IgD-negative memory B cell (primary cell): ENCODE measurements at regions not wholly inside any gene's neighbourhood (a gene's known extent, or its start where the extent isn't known, plus 50 kb on each side); places are given as distances from the start of the nearest gene placed in this dataset.
A peak's percentile ranks its signal among the peaks of the same experiment; 100 is the strongest.

ENCODE experiments used
- H3K27ac Mint-ChIP-seq, 3 donors: one replicate each; pipeline ENCODE4 v1.8.0; 2020 to 2022; ENCODE audit warnings: mild to moderate bottlenecking in 3 of 3, mixed read lengths in 3 of 3, moderate library complexity in 1 of 3
- H3K27me3 Mint-ChIP-seq: one replicate; pipeline ENCODE4 v1.8.0; 2021; ENCODE audit warnings: mixed read lengths
- H3K36me3 Mint-ChIP-seq: one replicate; pipeline ENCODE4 v1.8.0; 2020; ENCODE audit warnings: mild to moderate bottlenecking, mixed read lengths
- H3K4me1 Mint-ChIP-seq, 3 donors: one replicate each; pipeline ENCODE4 v1.8.0; 2020 to 2022; ENCODE audit warnings: mixed read lengths in 3 of 3, mild to moderate bottlenecking in 1 of 3
- H3K4me3 Mint-ChIP-seq, 4 donors: one replicate each; pipeline ENCODE4 v1.8.0; 2020 to 2022; ENCODE audit warnings: mild to moderate bottlenecking in 4 of 4, mixed read lengths in 4 of 4, moderate library complexity in 3 of 4
- H3K9me3 Mint-ChIP-seq, 3 donors: one replicate each; pipeline ENCODE4 v1.8.0; 2020 to 2021; ENCODE audit warnings: mixed read lengths in 3 of 3, mild to moderate bottlenecking in 1 of 3

DNA sequence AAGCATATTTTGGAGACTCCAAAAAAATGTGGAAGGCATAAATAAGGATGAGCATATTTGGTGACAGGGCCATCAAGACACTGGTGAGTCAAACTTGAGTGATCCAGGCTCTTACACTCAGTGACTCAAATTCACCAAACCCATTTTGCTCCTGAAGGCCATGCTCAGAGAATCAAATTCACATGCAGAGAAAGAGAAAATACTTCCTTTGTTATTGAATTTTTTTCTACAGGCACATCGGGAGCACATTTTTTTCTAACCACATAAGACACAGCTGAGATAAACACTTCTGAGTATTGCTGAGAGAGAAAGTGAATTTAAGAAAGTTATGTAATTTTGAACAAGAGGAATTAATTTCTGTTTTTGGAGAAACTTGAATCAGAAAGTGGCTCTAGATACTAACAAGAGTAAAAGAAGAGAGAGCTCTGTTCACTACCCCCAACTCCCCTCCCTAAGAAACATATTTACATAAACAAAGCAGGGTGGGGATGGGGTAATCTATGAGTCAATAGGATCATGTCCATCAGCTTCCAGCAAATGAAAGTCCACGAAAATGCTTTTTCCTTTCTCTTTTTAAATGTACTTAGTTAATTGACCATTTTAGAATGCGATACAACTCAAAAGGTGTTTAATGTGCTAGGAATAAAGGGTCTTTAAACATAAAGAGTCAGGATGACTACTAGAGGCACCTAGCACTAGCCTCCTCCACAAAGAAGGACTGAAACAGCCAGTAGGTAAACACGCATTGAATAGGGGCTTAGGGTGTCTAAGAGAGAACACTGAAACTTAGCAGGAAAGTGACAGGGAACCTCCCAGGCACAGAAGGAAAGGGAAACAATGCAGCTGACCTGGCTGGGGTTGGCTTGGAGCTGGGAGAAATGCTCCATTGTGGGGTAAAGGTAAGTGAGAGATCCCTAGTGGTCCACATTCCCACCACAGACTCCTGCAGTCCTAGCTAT is 152.3 kb downstream of the KCNE4 start:
- peaks cover 2% of the 10 kb centered on the region for H3K36me3 Mint-ChIP-seq
- no peaks in the 10 kb centered on the region for H3K27me3 Mint-ChIP-seq
- no peak overlapping the region for H3K4me3 Mint-ChIP-seq
- H3K4me1 Mint-ChIP-seq: no peaks in the 10 kb centered on the region
- no peak overlapping the region for H3K27ac Mint-ChIP-seq
- peaks cover 0 to 4% (median 2%) of the 10 kb centered on the region in 3 donors for H3K9me3 Mint-ChIP-seq

DNA sequence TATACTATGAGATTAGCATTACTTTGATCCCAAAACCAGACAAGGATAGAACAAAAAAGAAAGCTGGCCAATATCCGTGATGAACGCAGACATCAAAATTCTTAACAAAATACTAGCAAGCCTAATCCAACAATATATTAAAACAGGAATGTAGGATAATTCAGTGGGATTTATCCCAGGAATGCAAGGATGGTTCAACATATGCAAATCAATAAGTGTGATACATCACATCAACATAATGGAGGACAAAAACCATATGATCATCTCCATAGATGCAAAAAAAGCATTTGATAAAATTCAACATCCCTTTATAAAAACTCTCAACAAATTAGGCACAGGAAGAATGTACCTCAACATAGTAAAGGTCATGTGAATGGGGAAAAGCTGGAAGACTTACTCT is 158.5 kb downstream of the KCNE4 start:
- Mint-ChIP-seq H3K4me1 (no peaks in the 10 kb centered on the region), H3K36me3 (peaks cover 2% of the 10 kb centered on the region), H3K4me3 (no peak overlapping the region), H3K27me3 (peaks cover 2% of the 10 kb centered on the region), H3K27ac (no peak overlapping the region), H3K9me3 (peaks cover 2 to 12% (median 5%) of the 10 kb centered on the region in 3 donors)

DNA sequence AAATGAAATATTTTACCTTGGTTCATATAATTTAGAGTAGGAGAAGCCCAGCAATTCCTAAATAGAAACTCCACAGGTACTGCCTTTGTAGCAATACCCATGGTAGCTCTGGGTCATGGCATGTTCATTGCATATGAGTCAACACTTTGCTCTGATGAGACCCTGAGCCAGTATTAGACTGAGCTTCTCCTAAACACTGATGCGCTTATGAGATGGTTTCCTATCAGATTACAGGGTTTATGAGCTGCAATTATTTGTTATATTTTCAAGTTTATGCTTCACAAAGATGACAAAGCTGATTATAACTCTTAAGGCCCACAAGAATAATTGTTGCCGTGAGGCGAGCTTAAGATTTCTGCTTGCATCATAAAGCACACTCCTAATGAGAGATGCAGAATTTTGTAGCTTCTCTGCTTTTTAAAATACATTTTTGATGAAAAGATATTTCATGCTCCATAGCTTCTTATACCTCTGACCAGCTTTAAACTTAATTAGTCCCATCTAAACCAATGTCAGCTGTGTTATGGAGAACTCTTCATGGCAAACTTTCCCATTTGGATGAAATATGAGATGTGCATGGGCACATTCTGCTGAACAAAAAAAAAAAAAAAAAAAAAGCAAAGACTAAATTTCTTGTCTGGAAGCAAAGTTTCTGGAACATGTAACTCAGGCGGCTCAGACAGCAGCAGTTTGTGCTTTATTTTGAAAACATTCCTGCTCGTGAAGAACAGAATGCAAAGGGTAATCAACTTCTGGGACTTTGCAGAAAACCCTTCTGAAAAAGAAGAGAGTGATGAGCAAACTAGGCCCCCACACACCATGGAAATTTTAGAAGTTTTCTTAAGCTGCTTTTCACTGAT is 162.6 kb downstream of the KCNE4 start:
- Mint-ChIP-seq H3K27me3 (peaks cover 2% of the 10 kb centered on the region), H3K4me1 (no peaks in the 10 kb centered on the region), H3K27ac (no peak overlapping the region), H3K36me3 (peaks cover 2% of the 10 kb centered on the region), H3K4me3 (no peak overlapping the region), H3K9me3 (peaks cover 2 to 8% (median 3%) of the 10 kb centered on the region in 3 donors)

DNA sequence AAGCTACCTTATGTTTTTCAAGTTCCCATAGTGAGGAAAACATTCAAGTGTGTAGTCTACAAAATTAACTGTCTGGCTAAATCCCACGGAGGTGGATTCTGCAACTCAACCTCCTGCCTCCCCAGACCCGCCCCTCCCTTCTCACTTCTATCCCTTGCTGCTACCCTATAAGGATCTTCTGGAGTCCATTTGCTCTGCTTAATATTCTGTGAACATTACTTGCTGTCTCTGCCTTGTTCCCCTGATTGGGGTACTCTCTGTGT is 163.2 kb downstream of the KCNE4 start:
- Mint-ChIP-seq H3K4me1 (no peaks in the 10 kb centered on the region), H3K4me3 (no peak overlapping the region), H3K27ac (no peak overlapping the region), H3K36me3 (peaks cover 2% of the 10 kb centered on the region), H3K9me3 (peaks cover 0 to 6% (median 3%) of the 10 kb centered on the region in 3 donors), H3K27me3 (no peaks in the 10 kb centered on the region)

DNA sequence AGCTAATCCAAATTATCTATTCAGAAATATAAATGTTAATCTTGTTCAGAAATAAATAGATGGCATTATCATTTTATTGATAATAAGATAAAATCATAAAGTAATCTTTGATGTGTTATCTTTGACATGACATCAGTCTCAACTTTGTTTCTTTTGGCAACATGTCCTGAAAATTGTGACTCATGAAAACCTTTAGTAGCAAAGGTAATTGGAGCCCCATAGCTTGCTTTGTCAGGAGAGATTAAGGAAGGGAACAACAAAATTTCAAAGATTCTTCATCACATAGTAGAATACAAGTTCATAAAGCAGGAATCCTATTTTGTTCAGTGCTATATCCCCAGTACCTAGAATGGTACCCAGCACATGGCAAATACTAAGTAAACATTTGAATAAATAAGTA is 165.4 kb downstream of the KCNE4 start:
- Mint-ChIP-seq H3K36me3 (no peaks in the 10 kb centered on the region), H3K9me3 (peaks cover 0 to 2% (median 0%) of the 10 kb centered on the region in 3 donors), H3K4me3 (no peak overlapping the region), H3K27me3 (no peaks in the 10 kb centered on the region), H3K27ac (no peak overlapping the region), H3K4me1 (no peaks in the 10 kb centered on the region)

DNA sequence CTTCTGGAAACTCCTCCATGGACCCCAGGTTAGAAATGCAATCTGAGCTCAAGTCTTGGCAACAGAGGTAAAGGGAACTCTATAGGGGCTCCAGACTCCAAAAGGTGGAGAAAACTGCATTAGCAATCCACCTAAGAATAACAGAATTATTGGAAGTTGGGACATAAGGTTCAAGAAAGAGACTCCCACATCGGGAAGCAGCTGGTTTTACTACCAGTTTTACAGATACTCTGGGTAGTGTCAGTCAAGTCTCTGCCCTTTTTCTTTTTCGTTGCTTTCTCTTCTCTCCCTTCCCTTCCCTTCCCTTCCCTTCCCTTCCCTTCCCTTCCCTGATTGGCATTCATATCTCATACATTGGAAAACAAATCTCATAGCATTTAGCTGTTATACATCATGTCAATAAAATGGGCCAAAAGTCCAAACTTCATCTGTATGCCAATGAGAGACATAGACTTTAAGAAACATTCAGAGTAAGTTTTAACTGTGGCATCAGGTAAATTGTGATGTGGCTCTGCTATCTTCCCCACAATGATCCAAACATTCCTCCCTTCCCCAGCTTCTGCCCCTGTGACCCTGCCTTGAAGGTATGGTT is 166.7 kb downstream of the KCNE4 start:
- no peak overlapping the region for H3K4me3 Mint-ChIP-seq
- peak overlapping the region in 1 of 3 donors; percentile 47 for H3K27ac Mint-ChIP-seq

DNA sequence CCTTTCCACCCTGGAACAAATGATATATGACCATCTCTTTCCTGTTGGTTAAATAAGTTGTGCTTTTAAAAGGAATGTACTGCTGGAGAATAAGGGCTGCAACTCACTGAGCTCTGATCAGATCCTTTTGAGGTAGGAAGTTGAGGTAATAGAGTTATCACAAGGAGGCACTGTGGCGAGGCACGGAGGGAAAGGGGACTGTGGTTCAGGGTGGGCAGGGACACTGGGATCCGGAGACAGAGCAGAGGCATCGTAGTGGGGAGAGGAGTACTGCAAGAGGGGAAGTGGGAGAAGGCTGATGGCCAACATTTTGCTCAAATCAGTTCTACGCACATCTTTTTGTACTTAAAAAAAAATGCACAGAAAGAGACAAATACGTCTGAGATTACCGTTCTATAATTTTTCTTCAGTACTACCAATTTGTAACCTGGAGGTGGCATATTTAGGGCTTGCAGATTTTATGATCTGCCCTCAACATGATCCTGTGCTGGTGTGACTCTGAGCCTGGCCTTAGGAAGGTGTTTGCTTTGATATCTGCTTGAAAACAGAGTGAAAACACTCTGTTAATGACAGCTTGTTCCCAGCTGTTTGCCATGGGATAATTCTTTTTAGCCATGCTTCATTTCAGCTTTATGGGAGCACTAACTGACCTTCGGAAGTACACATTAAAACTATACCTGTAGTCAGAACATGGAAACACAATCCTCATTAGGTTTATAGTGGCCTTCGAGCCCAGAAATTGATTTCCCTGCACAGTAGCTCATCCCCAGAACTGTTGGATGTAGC is 168.1 kb downstream of the KCNE4 start:
- Mint-ChIP-seq H3K36me3 (no peaks in the 10 kb centered on the region), H3K27me3 (no peaks in the 10 kb centered on the region), H3K27ac (no peak overlapping the region)

More for the DNA sequence above, 166.7 kb downstream of the KCNE4 start:
- H3K27me3 Mint-ChIP-seq: no peaks in the 10 kb centered on the region
- no peaks in the 10 kb centered on the region for H3K4me1 Mint-ChIP-seq
- peaks cover 0 to 2% (median 0%) of the 10 kb centered on the region in 3 donors for H3K9me3 Mint-ChIP-seq
- H3K36me3 Mint-ChIP-seq: no peaks in the 10 kb centered on the region

DNA sequence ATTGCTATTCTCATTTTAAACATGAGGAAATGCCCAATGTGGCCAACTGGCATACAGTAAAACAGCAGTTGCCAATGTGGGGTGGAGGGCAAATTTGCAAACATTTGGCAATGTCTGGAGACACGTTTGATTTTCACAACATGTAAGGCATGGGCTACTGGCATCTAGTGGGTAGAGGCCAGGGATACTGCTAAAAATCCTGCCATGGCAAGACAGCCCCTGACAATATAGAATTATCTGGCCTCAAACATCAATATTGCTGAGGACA is 168.6 kb downstream of the KCNE4 start:
- no peaks in the 10 kb centered on the region for H3K27me3 Mint-ChIP-seq
- no peaks in the 10 kb centered on the region for H3K4me1 Mint-ChIP-seq
- H3K9me3 Mint-ChIP-seq: no peaks in the 10 kb centered on the region
- no peaks in the 10 kb centered on the region for H3K36me3 Mint-ChIP-seq
- no peak overlapping the region for H3K27ac Mint-ChIP-seq
- no peak overlapping the region for H3K4me3 Mint-ChIP-seq

More for the DNA sequence above, 168.1 kb downstream of the KCNE4 start:
- H3K4me3 Mint-ChIP-seq: no peak overlapping the region
- peaks cover 0 to 2% (median 0%) of the 10 kb centered on the region in 3 donors for H3K9me3 Mint-ChIP-seq
- H3K4me1 Mint-ChIP-seq: no peaks in the 10 kb centered on the region

DNA sequence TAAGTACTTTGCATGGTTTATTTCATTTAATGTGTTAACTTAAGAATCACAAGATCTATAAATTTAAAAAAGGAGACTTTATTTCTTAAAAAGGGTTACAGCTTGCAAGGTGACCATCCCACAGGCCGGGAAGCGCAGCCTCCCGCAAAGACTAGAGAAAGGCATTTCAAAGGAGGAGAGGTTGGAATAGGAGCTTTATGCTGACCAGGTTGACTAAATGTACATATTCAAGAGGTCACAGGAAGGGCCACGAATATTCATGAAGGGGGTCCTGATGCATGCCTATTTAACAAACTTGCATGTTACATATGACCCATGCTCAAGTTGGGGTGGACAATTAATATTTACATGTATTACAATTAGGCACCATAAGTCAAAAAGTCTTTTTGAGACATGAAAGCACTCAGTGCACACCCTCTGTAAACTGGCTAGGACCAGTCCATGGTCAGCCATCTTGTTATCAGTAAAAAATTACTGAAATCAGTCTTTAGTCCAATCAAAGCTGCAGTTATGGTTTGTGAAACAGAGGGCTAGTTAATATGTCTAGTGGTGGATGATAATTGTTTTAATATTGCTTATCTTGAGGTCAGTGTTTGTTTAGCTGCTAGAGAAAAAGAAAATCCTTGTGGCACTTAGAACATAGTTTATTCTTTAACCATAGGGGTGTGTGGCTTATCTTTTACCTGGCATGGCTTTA is 169.3 kb downstream of the KCNE4 start:
- Mint-ChIP-seq H3K4me1 (no peaks in the 10 kb centered on the region), H3K36me3 (no peaks in the 10 kb centered on the region), H3K9me3 (no peaks in the 10 kb centered on the region), H3K27ac (no peak overlapping the region), H3K4me3 (no peak overlapping the region), H3K27me3 (no peaks in the 10 kb centered on the region)

DNA sequence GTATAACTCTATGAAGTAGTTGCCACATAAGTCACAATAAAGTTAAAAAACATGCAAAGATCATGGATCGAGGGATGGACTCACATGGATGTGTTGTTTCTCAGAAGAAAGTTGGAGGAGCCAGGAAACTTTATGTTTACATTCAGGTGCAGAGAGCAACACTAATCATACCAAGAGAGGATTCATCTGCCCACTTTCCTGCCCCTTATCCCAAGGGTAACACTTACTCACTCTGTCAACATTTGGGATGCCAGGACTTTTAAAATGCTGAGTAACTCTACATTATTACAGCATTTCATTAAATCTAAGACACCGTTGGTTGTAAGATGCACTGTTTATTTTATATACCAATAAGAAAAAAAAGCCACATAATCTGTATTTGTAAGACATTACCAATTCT is 170.4 kb downstream of the KCNE4 start:
- Mint-ChIP-seq H3K9me3 (peaks cover 0 to 2% (median under 1%) of the 10 kb centered on the region in 3 donors), H3K4me3 (no peak overlapping the region), H3K36me3 (no peaks in the 10 kb centered on the region), H3K4me1 (no peaks in the 10 kb centered on the region), H3K27ac (no peak overlapping the region), H3K27me3 (no peaks in the 10 kb centered on the region)

DNA sequence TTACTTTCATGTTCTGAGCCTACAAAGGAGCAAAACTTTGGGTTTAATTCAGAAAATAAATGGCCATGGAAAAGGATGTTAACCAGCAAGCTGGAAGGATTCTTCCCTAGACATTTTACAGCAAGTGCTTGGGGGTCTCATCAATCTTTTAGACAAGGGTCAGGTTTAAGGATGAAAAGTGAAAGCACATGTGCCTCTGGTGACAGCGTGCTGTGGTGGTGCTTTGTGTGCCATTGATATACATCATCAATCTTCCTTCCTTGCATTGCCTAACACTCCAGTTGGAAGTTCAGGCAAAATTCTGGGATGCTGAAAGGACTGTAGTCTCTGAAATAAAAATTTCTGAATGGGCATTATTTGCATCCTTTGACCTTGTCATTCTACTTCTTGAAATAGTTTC is 171.2 kb downstream of the KCNE4 start:
- Mint-ChIP-seq H3K36me3 (no peaks in the 10 kb centered on the region), H3K27ac (no peak overlapping the region), H3K4me1 (no peaks in the 10 kb centered on the region), H3K9me3 (peaks cover 0 to 3% (median 2%) of the 10 kb centered on the region in 3 donors), H3K27me3 (no peaks in the 10 kb centered on the region), H3K4me3 (no peak overlapping the region)

DNA sequence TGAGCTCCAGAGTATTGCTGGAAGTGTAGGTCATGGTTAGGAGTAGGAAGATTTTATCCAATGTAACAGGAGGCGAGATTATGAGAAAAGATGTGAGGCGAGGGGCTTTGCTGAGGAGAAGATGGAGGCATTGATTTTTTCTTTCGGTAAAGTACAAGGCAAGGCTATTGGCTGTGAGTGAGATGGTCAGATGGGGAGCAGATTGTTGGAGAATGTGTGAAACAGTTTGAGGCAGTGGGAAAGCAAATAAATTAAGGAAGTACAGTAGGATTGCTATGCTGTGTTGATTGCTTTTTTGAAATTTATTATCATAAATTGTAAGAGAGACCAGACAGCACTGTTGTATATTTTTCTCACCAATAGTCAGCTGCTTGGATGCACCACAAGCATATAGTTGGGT is 173.3 kb downstream of the KCNE4 start:
- no peak overlapping the region for H3K27ac Mint-ChIP-seq
- H3K27me3 Mint-ChIP-seq: no peaks in the 10 kb centered on the region
- no peaks in the 10 kb centered on the region for H3K4me1 Mint-ChIP-seq
- peaks cover 0 to 3% (median 2%) of the 10 kb centered on the region in 3 donors for H3K9me3 Mint-ChIP-seq
- H3K36me3 Mint-ChIP-seq: no peaks in the 10 kb centered on the region
- H3K4me3 Mint-ChIP-seq: no peak overlapping the region

DNA sequence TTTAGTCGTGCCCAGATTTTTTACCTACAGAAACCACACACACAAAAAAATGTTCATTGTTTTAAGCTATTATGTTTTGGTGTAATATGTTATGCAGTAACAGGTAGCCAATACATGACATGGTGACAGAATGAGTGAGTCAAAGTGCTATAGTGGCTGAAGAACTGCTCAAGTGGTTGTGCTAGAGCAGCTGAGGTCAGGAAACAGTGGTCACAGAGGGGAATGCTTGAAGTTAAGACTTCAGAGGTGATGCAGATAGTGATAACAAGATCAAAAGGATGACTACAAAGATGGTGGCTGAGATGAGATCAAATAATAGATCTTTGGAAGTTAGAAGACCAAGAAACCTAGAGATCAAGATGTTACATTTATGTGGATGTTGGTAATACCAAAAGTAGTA is 174.3 kb downstream of the KCNE4 start:
- Mint-ChIP-seq H3K27ac (no peak overlapping the region), H3K4me1 (no peaks in the 10 kb centered on the region), H3K4me3 (no peak overlapping the region), H3K36me3 (no peaks in the 10 kb centered on the region), H3K9me3 (peaks cover 0 to 3% (median 2%) of the 10 kb centered on the region in 3 donors), H3K27me3 (no peaks in the 10 kb centered on the region)

DNA sequence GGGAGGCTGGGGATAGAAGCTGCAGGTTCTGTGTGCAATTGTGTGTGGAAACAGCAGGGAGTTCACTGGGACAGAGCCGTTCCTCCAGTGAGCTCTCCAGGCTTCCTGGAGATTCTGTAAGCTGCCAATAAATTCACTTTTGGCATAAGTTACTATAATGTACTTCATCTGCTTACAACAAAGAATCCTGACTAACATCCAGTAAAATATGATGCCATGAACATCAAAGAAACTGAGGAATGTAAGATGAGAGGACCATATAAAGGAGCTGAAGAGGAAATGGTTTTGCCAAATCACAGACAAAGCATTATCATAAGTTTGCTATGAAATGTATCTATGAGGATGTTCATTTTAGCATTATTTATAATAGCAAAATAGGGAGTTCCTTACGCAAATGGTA is 175.3 kb downstream of the KCNE4 start:
- no peak overlapping the region for H3K4me3 Mint-ChIP-seq
- no peak overlapping the region for H3K27ac Mint-ChIP-seq
- no peaks in the 10 kb centered on the region for H3K36me3 Mint-ChIP-seq
- H3K4me1 Mint-ChIP-seq: no peaks in the 10 kb centered on the region
- H3K9me3 Mint-ChIP-seq: peaks cover 0 to 3% (median 2%) of the 10 kb centered on the region in 3 donors
- H3K27me3 Mint-ChIP-seq: no peaks in the 10 kb centered on the region
